GM12873 (cell line): ENCODE measurements at regions not wholly inside any gene's neighbourhood (a gene's known extent, or its start where the extent isn't known, plus 50 kb on each side); places are given as distances from the start of the nearest gene placed in this dataset.

Experiments
- CTCF ChIP-seq: IDR thresholded peaks from 2 replicates; pipeline ENCODE4 v1.5.1; 2012; ENCODE audit warnings: low read depth, mild to moderate bottlenecking, moderate library complexity, low read length, control low read depth; ENCODE audit not compliant: insufficient read depth; ENCODE audit errors: missing control alignments

GRCh38 chr6:6460416-6460815 lies 128.1 kb upstream of the LY86 start:
- no peak for TF ChIP-seq CTCF

- TF ChIP-seq CTCF, result no peak
Observed at GRCh38 chr6:6461138-6461537, 127.4 kb upstream of the LY86 start.

- no peak for TF ChIP-seq CTCF
Observed at GRCh38 chr6:6466967-6467761, 121.4 kb upstream of the LY86 start.

- TF ChIP-seq CTCF, result no peak
Observed at GRCh38 chr6:6469074-6469473, 119.4 kb upstream of the LY86 start.

GRCh38 chr6:6470123-6470522 lies 118.4 kb upstream of the LY86 start:
- no peak for TF ChIP-seq CTCF

GRCh38 chr6:6471276-6471675 lies 117.2 kb upstream of the LY86 start:
- no peak for TF ChIP-seq CTCF

GRCh38 chr6:6474170-6474920 lies 114.2 kb upstream of the LY86 start:
- no peak for TF ChIP-seq CTCF
